Activated CD8-positive, alpha-beta memory T cell treated with anti-CD3 and anti-CD28 coated beads, Interleukin-2, amount 50 U/mL, for 1 hour (primary cell): ENCODE measurements at regions not wholly inside any gene's neighbourhood (a gene's known extent, or its start where the extent isn't known, plus 50 kb on each side); places are given as distances from the start of the nearest gene placed in this dataset.

Experiments
- DNase-seq: peaks from one replicate; pipeline ENCODE4 v3.0.0-alpha.2; 2020; ENCODE audit errors: extremely low read depth

DNA sequence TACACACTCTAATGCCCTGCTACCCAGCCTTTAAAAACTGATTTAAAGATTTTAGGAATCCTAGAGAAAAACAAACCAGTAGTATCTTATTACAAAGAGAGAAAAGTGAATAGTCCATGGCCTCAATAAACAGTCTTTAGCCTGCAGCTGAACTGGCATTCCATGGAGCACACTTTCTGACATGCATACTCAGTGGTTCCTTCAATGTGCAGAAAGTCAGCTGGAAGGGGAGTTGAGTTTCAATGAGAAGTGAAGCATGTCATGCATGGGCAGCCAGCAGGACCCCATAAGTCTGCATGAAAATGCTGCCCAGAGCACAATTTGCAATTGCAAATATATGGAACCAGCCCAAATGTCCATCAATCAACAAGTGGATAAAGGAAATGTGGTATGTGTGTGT, 273.7 kb downstream of the UQCRFS1 start:
- no peak for DNase-seq

DNA sequence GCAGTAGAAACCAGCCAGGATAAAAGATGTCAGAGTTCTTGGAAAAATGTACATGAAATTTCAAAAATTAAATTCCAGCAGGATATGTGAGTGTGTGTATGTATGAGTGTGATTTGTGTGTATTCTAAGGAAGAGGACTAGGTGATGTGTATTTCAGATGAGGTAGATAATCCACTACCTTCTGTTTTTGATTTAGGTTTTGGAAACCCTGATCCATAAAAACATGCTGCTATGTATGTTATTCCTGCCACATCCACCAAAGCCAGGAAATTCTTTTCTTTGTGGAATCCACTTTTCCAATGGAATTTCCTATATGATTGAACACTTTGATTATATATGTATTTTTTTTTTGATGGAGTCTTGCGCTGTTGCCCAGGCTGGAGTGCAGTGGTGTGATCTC, 276.9 kb downstream of the UQCRFS1 start:
- no peak for DNase-seq

DNA sequence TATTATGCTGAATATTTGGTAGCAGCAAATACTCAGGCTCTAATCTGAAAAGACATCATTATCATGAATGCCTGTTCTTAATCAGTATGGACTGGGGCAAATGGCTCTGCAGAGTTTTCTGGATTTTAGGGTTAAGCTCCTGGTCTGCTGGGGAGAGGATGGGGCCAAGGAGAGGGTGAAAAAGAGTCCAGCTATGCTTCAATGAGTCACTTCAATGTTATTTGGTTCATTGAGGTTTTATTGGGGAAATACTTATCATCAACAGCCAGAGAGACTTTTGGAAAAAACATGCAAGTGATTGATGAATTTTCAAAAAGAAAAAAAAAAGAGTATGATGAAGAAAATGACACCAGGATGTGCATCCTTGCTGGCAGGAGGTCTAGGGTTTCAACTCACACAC, 278.3 kb downstream of the UQCRFS1 start:
- DNase-seq, result no peak

DNA sequence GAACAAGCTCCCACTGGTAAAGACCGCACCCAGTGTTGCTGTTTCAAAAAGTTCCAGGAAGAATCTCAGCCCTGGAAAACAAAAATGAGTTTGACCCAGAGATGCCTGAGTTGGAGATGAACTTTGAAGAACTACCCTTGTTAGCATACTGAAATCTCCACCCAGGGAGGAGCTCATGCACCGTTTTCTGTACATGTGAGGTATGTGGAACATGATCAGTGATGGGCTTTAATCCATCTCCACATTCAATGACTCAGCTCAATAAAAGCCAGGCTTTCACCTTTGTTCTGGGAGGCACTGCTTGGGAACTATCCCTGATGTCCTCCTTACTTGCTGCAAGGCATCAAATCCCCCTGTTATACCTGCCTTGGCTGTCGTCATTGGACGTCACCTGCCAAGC, 279.9 kb downstream of the UQCRFS1 start:
- DNase-seq, result no peak

DNA sequence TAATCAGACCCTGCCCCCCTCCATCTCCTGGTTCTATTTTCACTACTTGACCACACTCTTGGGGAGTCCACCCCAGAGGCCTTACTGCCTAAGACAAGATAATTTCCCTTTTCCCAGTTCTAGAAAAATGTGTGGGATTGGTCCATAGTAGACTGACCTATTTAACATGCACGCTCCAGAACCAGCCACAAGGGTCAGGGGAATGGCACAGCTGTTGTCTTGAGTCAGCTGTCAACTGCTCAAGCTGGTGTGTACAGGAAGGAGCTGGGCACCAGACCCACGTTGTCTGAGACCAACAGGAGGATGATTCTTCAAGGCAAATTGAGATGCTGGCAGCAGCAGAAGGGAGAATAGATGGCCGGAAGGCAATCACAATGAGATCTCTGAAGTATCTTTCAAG, 280.5 kb downstream of the UQCRFS1 start:
- no peak for DNase-seq

DNA sequence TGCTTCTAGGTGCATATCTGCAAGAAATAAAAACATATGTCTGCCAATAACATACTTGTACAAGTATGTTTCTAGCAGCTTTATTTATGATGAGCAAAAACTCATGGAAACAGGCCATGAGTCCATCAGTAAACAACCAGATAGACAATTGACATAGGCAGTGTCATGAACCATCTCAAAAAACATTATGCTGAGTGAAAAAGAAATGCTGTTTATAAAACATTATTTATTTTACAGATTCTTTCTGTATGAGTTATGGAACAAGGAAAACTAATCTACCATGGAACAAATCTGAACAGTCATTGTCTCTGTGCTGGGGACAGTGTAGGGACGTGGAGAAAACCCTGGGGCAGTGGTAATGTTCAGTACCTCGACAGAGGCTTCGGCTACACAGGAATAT, 283.9 kb downstream of the UQCRFS1 start:
- DNase-seq, result no peak

DNA sequence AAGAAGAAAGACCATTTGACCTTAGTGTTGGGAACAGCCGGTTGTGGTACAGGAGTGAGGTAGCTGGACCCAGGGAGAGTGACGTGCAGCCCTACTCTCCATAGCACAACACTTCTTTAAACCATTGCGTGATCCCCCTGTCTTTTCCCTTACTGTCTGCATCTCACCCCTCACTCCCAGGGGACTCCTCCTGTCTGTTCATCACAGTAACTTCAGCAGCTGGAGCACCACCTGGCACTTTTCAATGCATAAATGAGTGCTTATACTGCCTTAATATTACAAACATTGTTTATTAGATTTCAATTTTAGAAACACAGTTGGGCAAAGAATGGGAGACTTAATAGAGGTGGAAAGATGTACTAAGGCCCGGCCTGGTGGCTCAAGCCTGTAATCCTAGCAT, 285.5 kb downstream of the UQCRFS1 start:
- DNase-seq, result no peak

DNA sequence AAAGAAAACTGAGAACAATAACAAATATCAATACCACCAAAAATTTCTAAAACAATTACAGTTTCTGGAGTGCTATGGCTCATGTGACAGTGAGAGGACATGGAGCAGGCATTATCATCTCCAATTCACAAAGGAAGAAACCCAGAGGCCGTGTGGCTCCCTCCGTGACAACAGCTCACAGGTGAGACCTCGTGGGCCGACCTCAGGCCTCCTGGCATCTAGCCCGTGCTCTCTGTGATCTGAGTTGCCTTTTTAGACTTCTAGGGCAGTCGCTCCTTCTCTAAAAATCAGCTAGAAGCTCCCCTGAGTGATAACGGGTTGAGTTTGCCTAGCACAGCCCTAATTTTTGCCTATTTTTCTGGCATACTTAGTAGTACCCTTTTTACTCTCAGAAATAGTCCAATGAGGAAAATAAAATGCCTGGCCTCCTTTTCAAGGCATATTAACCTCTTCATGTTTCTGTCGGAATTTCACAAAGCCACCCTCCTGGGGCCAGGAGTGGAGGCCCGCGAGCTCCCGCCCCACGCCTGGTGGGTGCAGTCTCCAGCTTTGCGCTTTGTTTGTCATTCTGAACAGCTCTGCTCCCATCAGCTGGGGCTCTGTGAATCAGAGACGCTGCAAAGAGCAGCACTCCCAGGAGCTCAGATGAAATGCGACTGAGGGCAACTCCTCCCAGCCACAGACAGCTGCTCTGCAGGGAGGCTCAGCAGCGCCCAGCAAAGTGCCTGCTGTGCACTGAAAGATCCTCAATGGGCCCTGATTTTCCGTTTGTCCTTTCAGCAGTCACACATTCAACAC, 292.5 kb downstream of the UQCRFS1 start:
- DNase-seq, result no peak

DNA sequence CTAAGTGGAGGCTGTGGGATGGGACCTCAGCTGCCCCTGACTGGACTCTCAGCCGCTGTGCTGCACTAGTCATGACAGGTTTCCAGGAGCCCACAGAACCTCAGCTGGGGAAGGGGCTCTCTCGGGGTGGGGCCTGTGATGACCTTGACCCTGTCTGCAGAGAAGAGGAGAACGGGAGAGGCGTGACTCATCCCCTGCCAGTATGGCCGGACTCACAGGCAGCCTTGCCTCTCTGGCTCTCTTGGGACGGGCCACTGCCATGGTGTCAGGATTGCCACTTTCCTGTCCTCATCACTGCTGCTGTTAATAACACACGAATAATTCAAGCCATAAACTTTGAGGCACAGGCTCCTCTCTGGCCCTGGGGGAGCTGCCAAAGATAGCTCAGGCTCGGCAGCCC, 295.3 kb downstream of the UQCRFS1 start:
- DNase-seq, result no peak

DNA sequence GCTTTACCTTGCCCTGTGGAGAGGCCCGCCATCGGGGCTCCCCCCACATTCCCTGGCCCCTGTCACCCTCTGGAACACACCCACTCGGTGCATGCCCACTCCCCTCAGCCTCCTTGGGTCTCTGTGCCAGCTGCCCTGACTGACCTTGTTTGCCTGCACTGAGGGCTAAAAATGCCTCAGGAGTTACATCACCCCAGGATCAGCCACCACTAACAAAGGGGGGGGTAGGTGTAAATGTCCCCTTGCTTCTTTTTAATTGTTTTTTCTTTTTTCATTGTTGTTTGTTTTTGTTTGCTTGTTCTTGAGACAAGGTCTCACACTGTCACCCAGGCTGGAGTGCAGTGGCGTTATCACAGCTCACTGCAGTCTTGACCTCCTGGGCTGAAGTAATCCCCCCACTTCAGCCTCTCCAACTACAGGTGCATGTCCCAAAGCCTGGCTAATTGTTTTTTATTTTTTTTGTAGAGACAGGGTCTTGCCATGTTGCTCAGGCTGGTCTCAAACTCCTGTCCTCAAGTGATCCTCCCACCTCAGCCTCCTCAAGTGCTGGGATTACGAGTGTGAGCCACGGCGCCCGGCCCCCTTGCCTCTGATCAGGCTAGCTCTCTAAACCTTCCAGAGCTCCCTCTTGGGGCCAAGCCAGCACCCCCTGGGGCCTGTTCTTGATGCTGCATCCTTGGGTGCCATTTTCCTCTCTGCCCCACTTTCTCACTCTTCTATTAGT, 297.1 kb downstream of the UQCRFS1 start:
- no peak for DNase-seq

DNA sequence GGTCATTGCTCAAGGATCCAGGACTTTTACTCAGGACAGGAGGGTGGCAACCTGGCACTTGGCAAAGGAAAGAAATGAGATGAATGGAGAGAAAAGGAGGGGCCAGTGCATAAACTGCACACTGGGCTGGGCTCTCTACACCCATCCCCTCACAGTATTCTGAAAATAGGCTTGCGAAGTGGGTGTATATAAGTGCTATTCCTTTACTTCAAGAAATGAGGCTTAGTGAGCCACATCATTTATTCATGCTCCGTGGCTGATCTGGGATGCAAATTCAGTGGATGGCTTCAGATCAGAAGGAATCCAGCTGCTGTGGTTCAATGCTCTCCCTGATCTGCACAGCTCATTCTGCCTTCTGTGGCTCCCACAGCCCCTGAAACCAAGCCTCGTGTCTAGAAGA, 297.7 kb downstream of the UQCRFS1 start:
- DNase-seq, result no peak

DNA sequence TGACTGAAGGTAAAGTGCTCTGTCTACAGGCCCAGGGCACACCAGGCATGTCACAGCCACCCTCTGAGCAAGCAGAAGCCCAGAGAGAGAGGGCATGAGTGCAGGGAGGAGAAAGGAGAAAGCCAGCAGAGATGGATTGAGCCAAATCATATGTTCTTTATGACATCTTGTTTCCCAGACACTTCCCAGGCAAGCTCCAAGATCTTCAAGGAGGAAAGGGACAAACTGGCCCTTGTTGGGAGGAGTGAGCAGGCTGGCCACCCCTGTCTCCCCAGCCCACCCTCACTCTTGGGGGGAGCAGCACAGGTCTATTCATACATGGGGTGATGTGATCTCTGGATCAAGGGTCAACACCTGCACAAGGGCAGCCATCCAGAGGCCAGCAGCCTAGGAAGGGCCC, 298.8 kb downstream of the UQCRFS1 start:
- no peak for DNase-seq

DNA sequence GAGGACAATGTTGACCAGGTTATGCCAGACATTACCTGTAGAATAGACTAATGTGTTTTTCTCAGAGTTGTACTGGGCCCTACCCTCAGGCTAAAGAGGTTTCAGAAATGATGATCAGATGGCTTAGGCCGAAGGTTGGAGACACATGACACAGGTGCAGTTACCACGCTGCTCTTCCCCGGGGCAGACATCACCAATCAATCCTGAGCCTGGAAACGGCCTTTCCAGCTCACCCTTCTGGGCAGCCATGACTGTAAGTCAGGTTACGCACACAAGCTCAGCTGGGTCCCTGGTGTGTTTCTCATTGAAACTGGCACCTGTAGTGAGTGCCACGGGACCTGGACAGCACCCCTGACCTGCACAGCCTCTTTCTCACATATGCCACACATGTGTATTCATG, 299.3 kb downstream of the UQCRFS1 start:
- no peak for DNase-seq

DNA sequence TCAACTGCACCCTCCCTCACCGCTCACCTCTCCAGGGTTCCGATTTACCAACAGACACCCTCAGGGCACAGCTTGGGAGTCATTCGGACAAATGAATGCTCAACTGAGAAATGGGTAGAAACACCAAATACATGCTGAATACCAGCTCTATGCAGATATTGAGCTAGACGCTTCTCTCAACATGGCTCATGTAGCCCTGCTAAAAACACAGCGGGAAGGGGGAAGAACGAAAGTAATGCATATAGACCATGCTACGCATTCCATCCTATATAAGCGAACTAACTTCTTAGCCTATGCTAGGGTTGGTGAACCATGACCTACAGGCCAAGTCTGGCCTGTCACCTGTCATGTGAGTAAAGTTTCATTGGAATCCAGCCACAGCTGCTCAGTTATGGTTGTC, 304.0 kb downstream of the UQCRFS1 start:
- no peak for DNase-seq

DNA sequence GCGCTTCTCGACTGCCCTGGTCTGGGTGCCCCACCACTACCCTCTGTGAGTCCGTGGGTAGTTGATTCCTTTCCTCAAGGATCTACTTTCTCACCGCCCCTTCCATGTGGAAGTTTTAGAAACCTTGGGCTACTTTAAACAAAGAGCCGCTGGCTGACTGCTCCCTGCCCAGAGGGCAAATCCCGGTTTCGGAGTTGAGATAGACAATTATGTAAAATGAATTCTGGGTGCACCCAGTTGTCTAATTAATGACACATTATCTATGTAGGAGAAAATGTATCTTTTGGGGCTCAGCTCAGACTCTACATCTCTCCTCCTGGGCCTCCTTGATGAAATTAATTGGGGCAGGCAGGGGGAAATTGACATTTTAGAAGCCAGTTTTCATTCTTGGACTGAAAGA, 305.4 kb downstream of the UQCRFS1 start:
- no peak for DNase-seq

DNA sequence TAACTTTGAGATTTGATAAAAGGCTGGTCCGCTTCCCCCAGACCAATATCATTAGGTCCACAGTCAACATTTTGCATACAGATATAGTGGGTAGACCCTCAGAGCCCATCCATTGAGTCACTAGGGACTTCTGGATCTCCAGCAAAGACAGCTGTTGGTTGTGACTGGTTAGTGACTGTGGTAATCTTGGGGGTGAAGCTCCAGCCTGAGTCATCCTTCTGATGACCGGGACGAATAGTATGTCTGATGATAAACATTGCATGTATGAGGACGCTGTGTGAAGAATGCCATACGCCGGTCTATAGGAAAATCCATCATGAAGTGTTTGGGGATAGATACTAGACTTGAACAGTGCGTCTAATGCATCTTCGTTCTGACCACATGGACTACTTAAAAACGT, 307.0 kb downstream of the UQCRFS1 start:
- no peak for DNase-seq

DNA sequence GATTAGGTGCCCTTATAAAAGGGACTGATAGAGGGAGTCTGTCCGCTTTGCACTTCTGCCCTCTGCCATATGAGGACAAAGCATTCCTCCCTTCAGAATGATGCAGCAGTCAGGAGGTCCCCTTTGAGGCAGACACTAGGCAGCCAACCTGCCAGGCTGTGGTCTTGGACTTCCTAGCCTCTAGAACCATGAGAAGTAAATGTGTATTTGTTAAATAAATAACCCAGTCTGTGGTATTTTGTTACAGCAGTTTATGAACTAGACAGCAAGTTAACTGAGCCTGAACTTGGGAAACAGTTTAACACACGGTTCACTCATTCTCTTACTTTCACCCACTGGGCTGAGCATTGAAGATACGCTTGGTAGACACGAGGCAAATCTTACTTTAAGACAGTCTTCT, 313.2 kb downstream of the UQCRFS1 start:
- no peak for DNase-seq

DNA sequence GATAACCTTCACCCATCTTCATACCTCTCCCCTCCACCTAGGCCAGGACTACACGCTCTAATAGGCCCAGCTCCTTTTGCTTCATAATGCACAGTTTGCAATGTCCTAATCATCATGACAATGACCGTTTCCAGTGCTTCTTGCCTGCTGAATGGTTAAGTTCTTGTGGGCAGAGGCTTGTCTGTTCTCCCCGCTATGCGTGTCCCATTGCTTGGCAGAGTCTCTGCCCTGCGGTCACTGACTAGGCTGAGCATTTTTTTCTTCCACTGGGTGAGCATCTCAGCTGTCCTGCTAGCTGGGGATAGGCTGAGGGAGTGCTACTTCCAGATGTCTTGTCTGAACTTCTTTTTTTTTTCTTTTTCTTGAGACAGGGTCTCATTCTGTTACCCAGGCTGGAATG, 314.7 kb downstream of the UQCRFS1 start:
- no peak for DNase-seq

DNA sequence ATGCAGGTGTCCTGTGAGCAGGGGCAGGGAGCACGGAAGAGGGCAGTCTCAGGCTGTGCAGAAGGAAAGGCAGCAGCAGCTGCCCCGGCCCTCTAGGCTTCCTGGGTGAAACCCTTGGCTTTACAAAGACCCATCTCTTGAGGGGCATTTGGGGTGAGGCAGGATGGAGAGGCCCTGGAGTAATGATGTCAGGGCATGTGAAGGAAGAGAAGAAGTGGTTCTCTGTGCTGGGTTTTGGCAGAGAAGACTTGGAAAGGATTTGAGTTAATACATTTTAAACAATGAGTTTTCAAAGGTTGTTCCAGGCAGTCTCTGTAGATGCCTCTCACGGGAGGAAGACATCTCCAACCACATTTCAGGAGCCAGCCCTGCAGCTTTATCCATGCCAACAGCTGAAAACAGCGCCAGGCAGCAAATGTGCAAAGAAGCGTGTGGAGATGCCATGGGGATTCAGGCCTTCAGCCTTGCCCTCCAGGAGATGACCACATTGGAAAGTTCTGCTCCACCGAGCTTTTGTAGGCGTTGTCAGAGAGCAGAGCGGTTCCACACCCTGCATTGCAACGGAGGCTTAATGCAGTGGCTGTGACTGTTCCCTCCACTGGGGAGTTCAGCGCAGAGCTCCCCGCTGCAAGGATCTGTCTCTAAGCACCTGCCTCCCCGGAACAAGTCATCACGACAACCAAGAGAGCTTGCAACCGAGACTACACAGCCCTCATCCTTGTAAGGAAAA, 322.8 kb downstream of the UQCRFS1 start:
- DNase-seq, result no peak

DNA sequence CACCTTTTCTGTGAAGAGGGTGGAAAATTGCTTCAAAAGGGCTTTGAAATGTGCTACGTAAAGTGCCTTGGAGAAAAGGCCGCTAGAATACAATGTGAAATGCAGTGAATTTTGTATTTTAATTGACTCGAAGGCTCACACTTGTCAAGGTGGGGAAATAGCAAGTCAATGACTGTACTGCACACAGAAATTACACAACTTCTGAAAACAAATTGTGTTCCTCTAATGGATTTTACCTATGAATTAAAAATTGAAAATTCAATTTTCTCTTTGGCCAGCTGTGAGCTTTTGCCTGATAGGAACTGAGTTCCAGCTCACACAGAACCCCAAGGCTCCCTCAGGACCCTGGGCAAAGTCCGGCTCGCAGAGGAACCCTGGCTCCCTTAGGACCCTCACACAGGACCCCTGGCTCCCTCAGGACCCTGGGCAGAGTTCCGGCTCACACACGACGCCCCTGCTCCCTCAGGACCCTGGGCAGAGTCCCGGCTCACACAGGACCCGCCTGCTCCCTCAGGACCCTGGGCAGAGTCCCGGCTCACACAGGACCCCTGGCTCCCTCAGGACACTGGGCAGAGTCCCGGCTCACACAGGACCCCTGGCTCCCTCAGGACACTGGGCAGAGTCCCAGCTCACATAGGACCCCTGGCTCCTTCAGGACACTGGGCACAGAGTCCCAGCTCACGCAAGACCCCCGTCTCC, 324.9 kb downstream of the UQCRFS1 start:
- DNase-seq, result no peak

DNA sequence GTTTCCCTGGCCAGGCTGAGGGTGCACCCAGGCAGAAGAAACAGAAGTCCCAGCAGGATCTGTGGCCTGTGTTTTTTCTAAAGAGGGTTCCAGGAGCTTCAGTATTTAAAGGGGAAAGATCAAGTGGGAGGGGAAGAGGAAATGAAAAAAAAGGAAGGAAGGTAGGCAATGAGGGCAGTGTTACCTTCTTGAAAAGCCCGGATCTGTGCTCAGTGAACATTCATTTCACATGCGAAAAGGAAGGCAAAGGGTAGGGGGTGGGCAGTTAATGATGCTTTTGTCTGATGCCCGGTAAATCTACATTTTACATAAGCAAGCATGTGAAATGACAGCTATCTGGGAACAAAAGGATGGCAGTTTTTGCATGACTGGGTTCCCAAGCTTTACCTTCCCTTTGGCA, 326.2 kb downstream of the UQCRFS1 start:
- no peak for DNase-seq

DNA sequence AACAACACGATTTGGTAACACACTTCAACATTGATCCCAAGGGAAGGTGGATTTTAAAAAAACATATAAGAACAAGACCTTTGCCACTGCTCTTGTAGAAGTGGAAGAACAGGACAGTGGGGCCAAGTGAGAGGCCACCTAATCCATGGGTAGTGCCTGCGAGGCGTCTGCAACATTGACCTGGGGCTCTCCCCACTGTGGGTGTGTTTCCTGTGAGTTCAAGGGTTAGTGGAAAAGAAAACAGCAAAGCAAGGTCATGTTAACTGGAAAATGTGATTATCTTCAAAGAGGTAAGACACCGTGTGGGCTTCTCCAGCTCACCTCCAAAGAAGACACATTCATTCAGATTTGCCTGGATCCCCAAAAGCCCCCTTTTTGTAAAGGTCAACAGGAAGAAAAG, 327.0 kb downstream of the UQCRFS1 start:
- DNase-seq, result no peak
